Panc1 (cell line): ENCODE measurements at regions not wholly inside any gene's neighbourhood (a gene's known extent, or its start where the extent isn't known, plus 50 kb on each side); places are given as distances from the start of the nearest gene placed in this dataset.

Experiments used
- ATAC-seq: fragments of 200-7000 bp; cut with Tn5 transposase; 2 replicates; pipeline ENCODE4 v1.9.1; 2020; ENCODE audit warnings: mild to moderate bottlenecking, moderate library complexity
- BruUV-seq: library from RNA; stranded (reverse); fragments of 400-500 nt; replicated peaks from 2 replicates; lab custom pipeline; 2021; lab: Mats Ljungman, UMichigan
- CTCF ChIA-PET: fragments of 300-600 bp; sonication (Branson Sonifier 250); formaldehyde crosslinking; loops from one replicate; lab custom pipeline; 2022; ENCODE audit warnings: antibody characterized with exemption; lab: Charles Lee
- POLR2A ChIA-PET: fragments of 300-600 bp; sonication (Branson Sonifier 250); formaldehyde crosslinking; loops from one replicate; lab custom pipeline; 2022; ENCODE audit warnings: antibody characterized with exemption; lab: Charles Lee
- DNase-seq: peaks from one replicate; pipeline ENCODE4 v3.0.0-alpha.2; 2010; ENCODE audit warnings: low read depth, low spot score
- H3K27ac ChIP-seq: 2 replicates; pipeline ENCODE4 v1.5.1; 2011; ENCODE audit warnings: mild to moderate bottlenecking, low read length, inconsistent platforms
- H3K27me3 ChIP-seq: fragments of 200-500 bp; sonication (Bioruptor generic); 2 replicates; pipeline ENCODE4 v1.6.0; 2014; ENCODE audit warnings: low read length, inconsistent platforms; ENCODE audit not compliant: control insufficient read depth, insufficient read depth
- H3K36me3 ChIP-seq: fragments of 200-500 bp; sonication (Bioruptor generic); 2 replicates; pipeline ENCODE4 v1.5.1; 2014; ENCODE audit warnings: inconsistent platforms, mild to moderate bottlenecking, low read length, moderate library complexity; ENCODE audit not compliant: control insufficient read depth, insufficient read depth
- H3K4me1 ChIP-seq: 2 replicates; pipeline ENCODE4 v1.5.1; 2011; ENCODE audit warnings: inconsistent platforms, mild to moderate bottlenecking, low read length, moderate library complexity; ENCODE audit not compliant: control insufficient read depth, insufficient read depth
- H3K4me3 ChIP-seq, 2 experiments: 2 replicates each; pipeline ENCODE4 v1.5.1; 2011 to 2012; ENCODE audit warnings: low read depth in 2 of 2, low read length in 2 of 2, mild to moderate bottlenecking in 2 of 2, inconsistent platforms in 1 of 2, moderate library complexity in 1 of 2
- H3K9me3 ChIP-seq: fragments of 200-500 bp; sonication (Bioruptor generic); 2 replicates; pipeline ENCODE4 v1.5.1; 2014; ENCODE audit warnings: low read depth, mild to moderate bottlenecking, inconsistent platforms, low read length, moderate library complexity; ENCODE audit not compliant: control insufficient read depth, insufficient read depth
- CTCF ChIP-seq: fragments of 450-650 bp; IDR thresholded peaks from 2 replicates; pipeline ENCODE4 v1.5.1; 2017; ENCODE audit warnings: mild to moderate bottlenecking
- POLR2AphosphoS5 ChIP-seq: IDR thresholded peaks from 2 replicates; pipeline ENCODE4 v1.6.1; 2012; ENCODE audit warnings: mild to moderate bottlenecking, low read depth, low read length, moderate library complexity
- REST ChIP-seq, 2 experiments: IDR thresholded peaks; 2 replicates each; pipeline ENCODE4 v1.6.1; 2011 to 2012; ENCODE audit warnings: low read depth in 2 of 2, control low read depth in 1 of 2, low read length in 1 of 2, mild to moderate bottlenecking in 1 of 2, moderate library complexity in 1 of 2; ENCODE audit not compliant: insufficient read depth in 1 of 2
- SIN3A ChIP-seq: IDR thresholded peaks from 2 replicates; pipeline ENCODE4 v1.6.1; 2012; ENCODE audit warnings: low read depth, mild to moderate bottlenecking, low read length, moderate library complexity, borderline replicate concordance; ENCODE audit not compliant: insufficient read depth
- TCF7L2 ChIP-seq: IDR thresholded peaks from 2 replicates; pipeline ENCODE4 v1.6.1; 2011; ENCODE audit warnings: mild to moderate bottlenecking, low read depth, low read length, inconsistent platforms
- in situ Hi-C: cut with HindIII; loops from 2 replicates; pipeline ENCODE4 v1.10.0; 2016; ENCODE audit warnings: low sequenced_read_pairs, low pct_unique_long_range_greater_than_20kb
- intact Hi-C: fragments of 100-400 bp; cut with micrococcal nuclease; formaldehyde crosslinking; loops from one replicate; pipeline ENCODE4 v1.10.0; 2022; ENCODE audit not compliant: unreplicated experiment

- no TSS peak for BruUV-seq
- TF ChIP-seq CTCF = no peak
- TF ChIP-seq TCF7L2 = no peak
- no peak for TF ChIP-seq SIN3A
- TF ChIP-seq POLR2AphosphoS5 = no peak
- no peak for TF ChIP-seq REST (IDR thresholded peaks at IDR 0.05; ENCODE audit: insufficient read depth in 1 of 2, low read depth in 2 of 2, low read length in 1 of 2)
- Histone ChIP-seq H3K4me3 (no peak overlapping the region), H3K27me3 (no peaks in the 10 kb centered on the region; the same call in 1 of the 2 replicates), H3K9me3 (no peaks in the 10 kb centered on the region), H3K36me3 (no peaks in the 10 kb centered on the region), H3K27ac (no peak overlapping the region), H3K4me1 (no peaks in the 10 kb centered on the region)
- intact Hi-C loops (no loop called here), in situ Hi-C loops (no loop called here)
- ChIA-PET POLR2A (no interaction called here), CTCF (no interaction called here)
- ATAC-seq (no peak), DNase-seq (no peak)
These were observed 153.4 kb upstream of the ANK2 start for GRCh38 chr4:112895811-112896608.

GRCh38 chr4:112896609-112897190 lies 152.8 kb upstream of the ANK2 start:
- intact Hi-C loops = no loop called here
- no peaks in the 10 kb centered on the region for H3K9me3 ChIP-seq
- no TSS peak for BruUV-seq
- ChIA-PET CTCF (no interaction called here), POLR2A (no interaction called here)
- H3K27ac ChIP-seq = no peak overlapping the region
- no peaks in the 10 kb centered on the region; the same call in 1 of the 2 replicates for H3K27me3 ChIP-seq
- no peak for TF ChIP-seq TCF7L2
- no peak for TF ChIP-seq SIN3A
- TF ChIP-seq POLR2AphosphoS5 = no peak
- no peak for TF ChIP-seq REST (IDR thresholded peaks at IDR 0.05; ENCODE audit: insufficient read depth in 1 of 2, low read depth in 2 of 2, low read length in 1 of 2)
- no peak for TF ChIP-seq CTCF
- no peak for ATAC-seq
- no peaks in the 10 kb centered on the region for H3K36me3 ChIP-seq
- H3K4me3 ChIP-seq = no peak overlapping the region
- in situ Hi-C loops = no loop called here
- DNase-seq = no peak
- H3K4me1 ChIP-seq = no peaks in the 10 kb centered on the region
